Stimulated activated CD8-positive, alpha-beta memory T cell treated with anti-CD3 and anti-CD28 coated beads, Interleukin-2, amount 100 ng/mL, for 1 hour (primary cell): ENCODE measurements at regions not wholly inside any gene's neighbourhood (a gene's known extent, or its start where the extent isn't known, plus 50 kb on each side); places are given as distances from the start of the nearest gene placed in this dataset.

Experiments used
- DNase-seq, 2 donors: peaks; one replicate each; pipeline ENCODE4 v3.0.0-alpha.2; 2020; ENCODE audit warnings: low read depth in 2 of 2

DNA sequence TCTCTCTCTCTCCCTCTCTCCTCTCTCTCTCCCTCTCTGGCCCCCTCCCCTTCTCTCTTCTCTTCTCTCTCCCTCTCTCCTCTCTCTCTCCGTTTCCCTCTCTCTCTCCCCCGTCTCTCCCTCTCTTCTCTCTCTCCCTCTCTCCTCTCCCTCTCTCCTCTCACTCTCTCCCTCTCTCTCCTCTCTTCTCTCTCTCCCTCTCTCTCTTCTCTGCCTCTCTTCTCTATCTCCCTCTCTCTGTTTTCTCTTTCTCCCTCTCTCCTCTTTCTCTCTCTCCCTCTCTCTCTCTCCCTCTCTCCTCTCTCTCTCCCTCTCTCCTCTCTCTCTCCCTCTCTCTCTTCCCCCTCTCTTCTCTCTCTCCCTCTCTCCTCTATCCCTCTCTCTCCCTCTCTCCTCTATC lies 98.3 kb upstream of the FGF3 start:
- DNase-seq, result no peak

DNA sequence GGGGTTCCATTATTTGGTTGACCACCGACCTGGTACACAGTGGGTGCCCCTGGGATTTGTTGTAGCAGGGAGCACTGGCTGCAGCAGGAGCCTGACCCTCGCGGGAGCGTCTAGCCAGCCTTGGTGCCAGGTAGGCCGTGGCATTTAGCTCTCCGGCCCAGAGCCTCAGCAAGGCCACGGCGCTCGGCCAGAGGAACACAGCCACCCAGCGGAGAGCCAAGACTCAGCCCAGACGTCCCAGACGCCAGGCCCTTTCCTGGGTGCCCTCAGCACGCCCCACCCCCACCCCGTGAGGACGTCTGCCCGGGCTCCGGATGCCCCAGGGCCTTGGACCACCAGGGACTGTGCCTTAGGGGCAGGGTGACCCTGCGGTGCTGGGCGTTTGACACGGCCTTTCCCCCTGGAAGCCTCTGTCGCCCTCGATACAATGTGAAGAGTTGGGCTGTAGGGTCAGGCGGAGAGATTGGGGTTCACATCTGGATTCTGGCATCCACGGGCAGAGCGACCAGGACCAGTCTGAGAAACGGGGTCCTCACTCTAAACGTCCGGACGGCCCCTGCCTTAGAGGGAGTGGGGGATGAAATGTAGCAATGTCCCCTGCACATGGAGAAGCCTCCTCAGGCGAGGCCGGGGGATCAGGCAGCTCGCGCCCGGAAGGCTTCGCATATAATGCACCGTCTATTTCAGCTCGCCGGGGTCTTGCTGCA lies 99.2 kb upstream of the FGF3 start:
- DNase-seq, result no peak

DNA sequence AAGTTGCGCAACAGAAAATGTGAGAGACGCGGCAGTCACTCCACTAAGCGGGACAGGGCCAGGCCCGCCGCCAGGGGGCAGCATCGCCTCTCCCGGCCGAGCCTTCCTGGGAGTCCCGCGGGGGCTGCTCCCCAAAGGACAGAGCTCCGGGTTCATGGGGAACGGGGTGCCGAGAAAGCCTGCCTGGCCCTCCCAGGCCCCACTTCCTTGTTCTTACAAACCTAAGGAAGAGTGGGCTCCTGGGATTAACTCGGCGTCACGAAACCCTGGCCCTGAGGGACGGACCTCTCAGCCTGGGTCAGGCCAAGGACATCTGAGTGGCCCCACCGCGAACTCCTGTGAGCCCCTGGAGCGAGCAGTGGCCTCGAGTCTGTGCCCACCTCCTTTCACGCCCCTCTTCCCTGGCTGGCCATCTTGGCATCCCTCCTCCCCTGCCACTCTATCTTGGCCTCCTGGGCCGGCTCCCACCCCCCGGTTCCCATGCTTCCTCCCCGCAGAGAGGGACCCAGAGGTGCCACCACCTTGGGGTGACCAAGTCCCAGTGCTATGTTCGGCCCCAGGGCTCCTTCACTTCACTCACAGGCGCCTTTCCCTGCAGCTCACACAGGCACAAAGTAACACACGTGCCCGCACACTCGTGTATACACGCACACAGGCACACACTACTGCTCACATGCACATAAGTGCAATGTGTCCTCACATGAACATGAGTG lies 99.9 kb upstream of the FGF3 start:
- DNase-seq, result peak; percentile 14 to 43

DNA sequence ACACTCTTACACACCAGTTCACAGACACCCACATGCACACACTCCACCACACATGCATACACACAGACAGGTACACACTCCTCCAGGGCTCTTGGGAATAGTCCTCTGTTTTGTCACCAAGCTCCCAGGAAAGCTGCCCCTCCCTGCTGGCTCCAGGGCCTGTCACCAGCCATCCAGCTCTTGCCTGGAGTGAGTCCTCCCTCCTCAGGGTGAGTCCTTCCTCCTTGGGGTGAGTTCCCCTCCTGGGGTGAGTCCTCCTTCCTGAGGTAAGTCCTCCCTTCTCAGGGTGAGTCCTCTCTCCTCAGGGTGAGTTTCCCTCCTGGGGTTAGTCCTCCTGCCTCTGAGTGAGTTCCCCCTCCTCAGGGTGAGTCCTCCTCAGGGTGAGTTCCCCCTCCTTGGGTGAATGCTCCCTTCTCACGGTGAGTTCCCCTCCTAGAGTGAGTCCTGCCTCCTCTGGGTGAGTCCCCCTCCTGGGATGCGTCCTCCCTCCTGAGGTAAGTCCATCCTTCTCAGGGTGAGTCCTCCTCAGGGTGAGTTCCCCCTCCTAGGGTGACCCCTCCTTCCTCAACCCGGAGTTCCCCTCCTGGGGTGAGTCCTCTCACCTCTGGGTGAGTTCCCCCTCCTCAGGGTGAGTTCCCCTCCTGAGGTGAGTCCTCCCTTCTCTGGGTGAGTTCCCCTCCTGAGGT lies 100.6 kb upstream of the FGF3 start:
- DNase-seq, result no peak

DNA sequence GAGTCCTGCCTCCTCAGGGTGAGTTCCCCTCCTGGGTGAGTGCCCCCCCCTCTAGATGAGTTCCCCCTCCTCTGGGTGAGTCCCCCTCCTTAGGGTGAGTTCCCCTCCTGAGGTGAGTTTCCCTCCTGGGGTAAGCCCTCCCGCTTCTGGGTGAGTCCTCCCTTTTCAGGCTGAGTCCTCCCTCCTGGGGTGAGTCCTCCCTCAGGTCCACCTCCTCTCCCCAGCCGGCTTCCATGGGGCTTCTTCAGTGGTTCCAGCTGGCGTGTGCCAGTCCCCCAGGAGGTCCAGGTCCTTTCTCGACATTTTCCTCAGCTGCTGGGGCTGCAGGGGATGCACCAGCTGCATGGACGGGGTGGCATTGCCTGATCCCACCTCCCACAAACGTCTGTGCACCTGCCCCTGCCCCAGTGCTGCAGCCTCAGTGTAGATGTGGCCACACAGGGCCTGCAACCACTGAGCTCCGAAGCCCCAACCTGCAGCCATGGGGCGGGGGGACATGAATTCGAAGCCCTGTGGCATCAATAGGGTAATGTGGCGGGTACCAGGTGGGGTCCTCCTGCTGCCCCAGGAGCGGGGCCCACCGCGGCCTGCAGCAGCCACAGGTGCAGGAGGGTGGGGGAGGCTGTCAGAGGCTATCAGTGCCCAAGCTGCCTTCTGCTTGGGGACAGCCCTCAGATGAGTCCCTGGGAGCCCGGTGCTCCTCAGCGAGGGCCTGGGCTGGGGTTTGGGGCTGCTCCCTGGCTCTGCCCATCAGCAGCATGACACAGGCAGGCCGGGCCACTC lies 101.3 kb upstream of the FGF3 start:
- no peak for DNase-seq

DNA sequence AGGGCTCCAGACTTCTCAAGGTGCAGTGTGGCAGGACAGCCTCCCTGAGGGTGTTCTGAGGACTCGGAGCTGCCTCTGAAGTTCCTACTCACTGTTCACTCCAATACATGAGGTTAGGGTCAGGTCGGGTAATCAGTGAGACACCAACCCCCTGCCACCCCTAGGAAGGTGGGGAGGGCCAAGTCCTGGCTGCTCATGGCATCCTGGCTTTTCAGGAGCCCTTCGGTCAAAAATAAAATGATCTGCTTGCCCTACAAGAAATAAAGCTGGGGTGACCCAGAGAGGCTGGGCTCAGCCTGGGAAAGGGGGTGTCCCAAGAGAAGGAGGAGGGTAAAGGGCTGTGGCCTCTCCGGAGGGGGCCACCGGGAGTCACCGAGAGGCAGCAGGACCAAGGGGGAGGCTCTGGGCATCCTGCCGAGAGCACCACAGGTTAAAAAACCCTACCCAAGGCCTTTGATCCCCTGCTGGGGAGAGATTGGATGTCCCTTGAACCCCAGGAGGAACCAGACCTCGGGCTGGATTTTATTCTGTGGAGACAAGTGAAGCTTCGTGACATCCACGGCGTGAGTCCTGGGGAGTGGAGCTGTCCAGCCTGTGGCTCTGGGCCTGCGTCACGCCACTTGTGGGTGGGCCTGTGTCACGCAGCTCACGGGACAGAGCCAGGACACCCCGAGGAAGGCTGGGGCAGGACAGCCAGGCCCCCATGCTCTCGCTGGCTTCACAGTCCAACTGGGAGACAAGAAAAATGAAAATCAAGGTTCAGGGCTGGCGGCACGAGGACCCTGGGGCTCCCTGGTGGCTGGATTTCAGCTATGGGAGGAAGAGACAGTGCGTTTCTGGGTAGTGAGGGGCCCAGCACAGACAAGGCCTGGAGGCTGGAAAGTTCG lies 102.2 kb upstream of the FGF3 start:
- no peak for DNase-seq

DNA sequence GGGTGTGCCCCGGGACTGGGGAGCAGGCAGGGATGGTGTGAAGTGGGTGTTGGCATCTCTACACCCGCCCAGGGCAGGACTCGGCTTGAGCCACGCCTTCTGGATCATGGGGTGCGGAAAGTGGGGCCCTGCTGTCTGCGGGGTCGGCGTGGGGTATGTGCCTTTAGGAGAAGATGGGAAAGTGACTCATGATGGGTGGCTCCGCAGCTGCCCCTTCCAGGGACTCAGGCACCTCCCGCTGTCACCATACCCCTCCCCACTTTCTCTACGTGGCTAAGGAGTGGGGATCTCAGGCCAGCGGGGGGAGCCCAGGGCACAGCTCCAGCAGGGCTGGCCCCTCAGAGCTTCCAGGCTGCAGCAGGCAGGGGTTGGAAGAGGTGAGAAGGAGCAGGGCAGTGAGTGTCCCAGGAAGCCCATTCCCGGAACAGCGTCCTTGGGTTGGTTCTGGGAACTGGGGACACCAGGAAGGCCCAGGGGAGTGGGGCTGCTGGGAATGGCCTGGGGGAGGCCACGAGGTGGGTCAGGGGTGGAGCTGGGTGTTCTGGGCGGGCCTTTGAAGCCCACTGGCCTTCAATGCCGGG lies 102.9 kb upstream of the FGF3 start:
- DNase-seq, result no peak

DNA sequence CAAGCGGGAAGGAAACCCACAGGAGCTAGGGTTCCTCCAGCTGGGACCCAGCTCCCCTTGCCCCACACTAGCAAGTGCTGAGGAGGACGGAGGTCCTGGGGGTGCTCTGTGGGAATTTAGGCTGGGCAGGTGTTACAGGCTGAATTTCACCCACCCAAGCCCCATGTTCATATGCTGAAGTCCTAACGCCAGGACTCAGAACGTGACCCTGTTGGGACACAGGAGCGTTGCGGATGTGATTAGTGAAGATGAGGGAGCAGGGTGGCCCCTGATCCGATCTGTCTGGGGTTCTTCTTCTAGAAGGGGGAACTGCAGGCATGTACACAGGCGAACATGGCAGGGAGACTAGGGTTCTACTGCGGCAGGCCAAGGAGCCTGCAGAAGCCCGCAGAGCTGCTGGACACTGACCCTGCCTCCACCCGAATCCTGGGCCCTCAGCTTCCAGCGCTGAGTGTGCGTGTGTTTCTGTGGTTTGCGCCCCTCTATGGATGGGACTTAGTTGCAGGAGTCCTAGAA lies 103.4 kb upstream of the FGF3 start:
- DNase-seq, result no peak

DNA sequence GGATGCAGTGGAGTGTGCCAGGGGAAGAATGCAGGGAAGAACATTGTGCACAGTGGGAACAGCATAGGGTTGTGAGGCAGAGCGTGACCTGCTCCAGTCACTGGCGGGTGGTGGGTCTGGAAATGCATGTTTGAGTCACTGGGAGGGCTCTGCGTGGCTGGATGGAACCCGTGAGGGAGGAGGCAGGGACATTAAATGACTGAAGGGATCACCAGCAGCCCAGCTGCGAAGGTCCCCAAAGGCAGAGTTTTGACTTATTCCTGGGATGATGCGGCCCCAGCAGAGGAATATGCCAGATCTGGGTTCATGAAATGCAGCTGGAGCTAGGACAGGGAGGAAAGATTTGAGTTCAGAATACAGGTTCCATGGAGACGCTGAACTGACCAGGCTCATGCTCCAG lies 104.0 kb upstream of the FGF3 start:
- no peak for DNase-seq

DNA sequence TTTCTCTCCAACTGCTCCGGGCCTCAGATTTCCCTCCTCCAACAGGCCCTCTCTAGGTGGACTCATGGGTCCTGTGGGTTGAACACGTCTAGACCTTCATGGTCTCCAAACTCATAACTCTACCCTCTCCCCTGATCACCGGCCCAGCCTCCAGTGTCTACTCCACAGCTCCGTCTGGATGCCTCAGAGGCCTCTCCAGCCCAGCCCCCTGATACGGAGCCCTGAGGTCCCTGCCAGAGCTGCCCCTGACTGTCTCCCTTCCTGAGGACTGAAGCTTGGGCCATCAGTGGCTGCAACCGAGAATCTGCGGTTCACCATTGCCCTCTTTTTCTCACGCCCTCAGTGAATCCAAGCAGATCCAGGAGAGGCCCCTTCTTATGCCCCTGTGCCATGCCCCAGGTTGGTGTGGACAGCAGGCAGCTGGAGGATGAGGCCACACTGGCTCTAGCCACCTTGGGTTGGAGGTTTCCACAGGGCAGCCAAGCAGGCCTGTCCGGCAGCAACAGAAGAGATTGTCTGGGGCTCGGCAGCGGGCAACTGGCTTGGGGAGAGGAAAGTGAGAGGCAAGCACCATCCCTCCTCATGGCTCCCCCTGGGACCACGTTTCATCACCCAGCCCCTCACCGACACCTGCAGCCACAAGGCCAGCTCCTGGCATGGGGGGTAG lies 104.6 kb upstream of the FGF3 start:
- no peak for DNase-seq

DNA sequence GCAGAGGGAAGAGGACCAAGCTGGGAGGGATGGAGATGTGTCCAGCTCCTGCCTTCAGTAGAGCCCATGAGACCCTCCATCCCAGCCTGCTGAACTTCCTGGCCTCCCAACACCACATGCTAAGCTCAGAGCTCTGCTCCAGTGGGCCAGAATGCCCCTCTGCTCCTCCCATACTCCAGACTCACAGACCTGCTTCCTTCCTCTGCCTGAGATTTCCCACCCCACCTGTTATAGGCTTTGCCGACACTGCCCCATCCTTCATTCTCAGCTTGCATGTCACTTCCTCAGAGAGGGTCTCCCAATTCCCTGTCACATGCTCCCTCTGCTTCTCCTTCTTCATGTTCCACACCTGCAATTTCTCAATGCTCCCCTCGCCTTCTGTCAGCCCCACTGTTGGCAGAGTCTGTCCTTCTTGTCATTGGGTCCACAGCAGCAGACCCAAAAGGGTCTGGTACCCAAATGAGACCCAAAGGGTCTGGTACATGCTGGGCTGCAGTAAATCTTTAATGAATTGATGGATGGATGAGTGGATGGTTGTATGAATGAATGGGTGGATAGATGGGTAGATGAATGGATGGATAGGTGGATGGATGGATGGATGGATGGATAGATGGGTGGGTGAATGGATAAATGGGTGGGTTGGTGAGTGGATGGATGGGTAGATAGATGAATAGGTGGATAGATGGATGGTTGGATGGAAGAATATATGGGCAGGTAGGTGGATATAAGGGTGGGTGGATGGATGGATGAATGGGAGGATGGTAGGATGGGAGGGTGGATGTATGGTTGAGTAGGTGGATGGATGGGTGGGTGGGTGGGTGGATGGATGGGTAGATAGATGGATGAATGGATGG lies 105.3 kb upstream of the FGF3 start:
- no peak for DNase-seq

DNA sequence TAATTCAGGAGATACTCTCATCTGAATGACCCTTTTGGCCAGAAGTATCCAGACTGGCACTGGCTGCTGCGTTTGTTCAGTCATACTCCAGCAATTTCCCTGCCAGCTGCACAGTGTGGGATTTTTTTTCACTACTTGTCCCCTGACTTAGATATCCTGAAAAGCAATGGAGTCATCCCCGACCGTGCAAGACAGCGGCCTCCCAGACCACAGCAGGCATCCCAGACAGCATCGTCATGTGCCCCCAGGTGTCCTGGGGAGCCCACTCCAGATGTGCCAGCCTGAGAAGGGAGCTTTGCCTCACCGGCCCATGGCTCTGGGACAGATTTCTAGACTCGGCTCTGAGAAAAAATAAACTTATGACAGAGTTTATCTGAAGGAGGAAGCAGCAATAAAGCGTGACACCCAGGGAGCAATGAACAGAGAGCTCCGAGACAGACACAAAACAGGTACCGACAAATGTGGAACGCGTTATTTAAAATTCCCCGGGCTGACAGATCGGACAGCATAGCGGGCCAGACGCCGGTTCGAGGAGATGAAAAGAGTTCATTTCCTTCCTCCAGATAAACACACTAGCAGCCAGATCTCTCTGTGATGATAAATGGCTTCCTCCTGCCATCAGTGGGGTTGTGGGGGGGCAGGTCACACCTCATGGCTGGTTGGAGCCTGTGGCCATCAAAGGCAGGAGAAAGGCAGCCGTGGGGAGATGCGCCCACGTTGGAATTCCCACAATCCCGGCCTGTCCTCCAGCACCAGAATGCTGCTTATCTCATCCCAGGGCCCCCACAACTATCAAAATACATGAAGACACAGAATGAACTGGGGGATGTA lies 106.4 kb upstream of the FGF3 start:
- no peak for DNase-seq

DNA sequence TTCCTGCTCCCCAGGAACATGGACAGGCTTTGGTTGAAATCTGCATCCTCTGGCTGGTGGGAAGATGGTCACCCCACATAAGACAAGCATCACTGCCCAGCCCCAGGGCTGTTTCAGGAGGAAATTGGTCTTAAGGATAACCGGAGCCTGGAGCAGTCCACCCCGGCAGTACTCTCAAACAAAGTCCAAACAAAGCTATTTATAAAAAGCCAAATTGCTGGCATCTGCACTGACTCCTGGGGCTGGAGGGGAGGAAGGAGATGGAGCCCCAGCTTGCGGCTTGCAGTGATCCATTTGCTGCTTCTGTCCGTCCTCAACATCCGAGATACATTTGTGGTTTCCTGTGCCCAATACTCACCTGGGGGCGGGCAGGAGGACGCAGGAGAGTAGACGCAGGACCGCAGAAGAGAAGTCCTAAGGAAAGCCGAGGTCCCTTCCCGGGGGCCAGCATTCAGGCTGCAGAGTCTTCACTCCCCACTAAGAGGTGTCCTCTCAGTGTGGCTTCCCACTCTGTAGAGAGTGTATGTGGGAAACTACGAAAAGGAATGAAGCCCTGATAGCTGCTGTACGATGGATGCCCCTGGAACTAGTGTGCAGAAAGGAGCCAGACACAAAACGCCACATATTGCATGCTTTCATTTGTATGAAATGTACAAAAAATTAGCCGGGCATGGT lies 107.3 kb upstream of the FGF3 start:
- DNase-seq, result no peak

DNA sequence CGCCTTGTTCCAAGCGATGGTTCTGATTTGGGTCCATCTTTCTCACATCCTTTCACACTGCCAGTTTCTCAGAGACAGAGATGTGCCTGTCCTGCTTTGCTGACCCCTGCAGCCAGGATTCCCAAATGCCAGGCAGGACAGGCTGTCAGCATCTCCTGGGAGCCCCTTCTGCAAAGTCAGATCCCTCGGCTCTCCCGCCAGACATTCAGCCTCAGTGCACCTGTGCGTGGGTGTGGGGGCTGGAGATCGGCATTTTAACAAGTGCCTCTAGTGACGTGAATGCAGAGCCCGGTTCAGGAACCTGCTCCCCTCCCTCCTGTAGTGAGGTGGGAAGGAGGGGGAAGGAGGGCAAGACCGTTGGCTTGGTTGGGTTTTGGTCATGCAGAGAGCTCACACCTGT lies 108.9 kb upstream of the FGF3 start:
- no peak for DNase-seq

DNA sequence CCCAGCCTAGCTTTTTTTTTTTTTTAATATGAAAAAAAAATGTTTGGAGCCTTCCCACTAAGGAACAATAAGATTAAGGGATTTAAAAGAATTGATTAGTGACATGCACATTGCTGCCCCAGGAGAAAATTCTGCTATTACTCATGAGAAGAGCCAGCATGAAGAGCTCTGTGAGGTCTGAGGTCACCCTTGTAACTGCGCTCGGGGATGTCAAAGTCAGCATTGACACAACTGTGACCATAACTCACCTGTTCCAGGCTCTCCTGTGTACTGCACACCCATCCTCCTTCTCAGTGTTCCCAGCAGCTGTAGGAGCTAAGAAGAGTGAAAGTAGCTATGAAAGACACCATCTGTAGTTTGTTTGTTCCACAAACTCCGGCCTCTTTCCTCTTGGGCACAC lies 109.8 kb upstream of the FGF3 start:
- no peak for DNase-seq

DNA sequence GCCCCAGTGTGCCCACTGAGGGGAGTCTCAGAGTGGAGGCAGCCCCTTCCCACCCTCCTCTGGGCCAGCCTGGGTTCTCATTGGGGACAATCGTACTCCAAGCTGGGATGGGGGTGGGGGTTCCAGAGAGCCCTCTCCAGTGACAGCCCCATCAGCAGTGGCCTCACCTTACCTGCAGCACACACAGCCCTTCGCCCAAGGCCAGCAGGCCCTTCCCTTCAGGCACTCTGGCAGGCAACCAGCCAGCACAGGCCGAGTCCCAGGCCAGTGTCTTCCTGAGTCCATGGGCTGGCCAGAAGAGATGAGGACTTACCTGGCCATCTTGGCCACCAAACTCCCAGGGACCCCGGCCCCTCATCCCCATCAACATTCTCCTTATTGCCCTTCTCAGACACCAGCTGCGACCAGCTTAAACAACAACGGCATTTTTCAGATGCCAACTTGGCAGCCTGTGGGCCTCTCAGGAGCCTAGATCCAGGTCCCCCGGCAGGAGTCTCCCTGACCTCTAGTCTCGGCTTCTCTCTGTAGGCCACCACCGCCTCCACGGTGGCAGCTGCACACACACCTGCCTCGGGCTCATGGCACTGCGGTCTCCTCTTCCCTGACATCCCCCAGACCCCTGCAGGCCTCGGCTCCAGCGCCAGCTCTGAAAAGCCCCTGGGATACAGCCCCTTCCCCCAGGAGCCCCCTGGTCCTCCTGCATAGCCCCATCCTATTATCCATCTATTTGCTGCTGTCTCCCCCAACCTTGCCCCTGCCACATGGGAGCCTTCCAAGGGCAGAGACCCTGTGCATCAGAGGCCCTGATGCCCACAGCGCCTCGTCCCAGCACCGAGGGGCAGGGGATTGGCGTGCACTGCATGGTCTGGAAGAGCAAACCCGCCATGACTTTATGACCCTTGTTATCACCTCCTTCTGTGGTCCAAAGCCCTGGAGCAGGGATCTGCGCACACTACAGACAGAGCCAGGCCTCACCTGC lies 111.2 kb upstream of the FGF3 start:
- no peak for DNase-seq
